ENCODE measurements at regions not wholly inside any gene's neighbourhood (a gene's known extent, or its start where the extent isn't known, plus 50 kb on each side); places are given as distances from the start of the nearest gene placed in this dataset.

DNA sequence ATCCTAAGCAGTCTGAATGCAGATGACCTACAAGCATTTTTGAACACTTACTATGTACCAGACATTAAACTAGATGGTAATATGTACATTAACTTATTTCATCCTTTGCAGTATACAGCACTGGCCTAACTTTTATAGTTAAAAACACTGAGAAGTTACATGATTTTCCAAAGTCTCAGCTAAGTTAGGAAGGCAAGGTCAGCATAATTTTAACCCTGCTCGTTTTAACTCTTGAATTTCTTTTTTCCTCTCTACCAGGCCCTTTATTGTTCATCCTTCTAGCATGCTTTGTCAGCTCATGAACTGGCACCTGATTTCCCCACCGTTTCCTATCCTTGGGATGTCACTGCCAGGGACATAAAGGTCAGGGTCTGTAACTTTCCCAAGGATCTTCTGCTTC lies 76.9 kb upstream of the ZC3H11B start:
- Mint-ChIP-seq H3K4me1 (no peaks in the 10 kb centered on the region), H3K9me3 (no peaks in the 10 kb centered on the region), H3K36me3 (ENCODE audit: low read depth) (no peaks in the 10 kb centered on the region), H3K27ac (no peak overlapping the region), H3K4me3 (no peak overlapping the region), H3K27me3 (no peaks in the 10 kb centered on the region)
- intact Hi-C loops (cut with micrococcal nuclease) = no loop called here
- TF ChIP-seq, protein P1, sequence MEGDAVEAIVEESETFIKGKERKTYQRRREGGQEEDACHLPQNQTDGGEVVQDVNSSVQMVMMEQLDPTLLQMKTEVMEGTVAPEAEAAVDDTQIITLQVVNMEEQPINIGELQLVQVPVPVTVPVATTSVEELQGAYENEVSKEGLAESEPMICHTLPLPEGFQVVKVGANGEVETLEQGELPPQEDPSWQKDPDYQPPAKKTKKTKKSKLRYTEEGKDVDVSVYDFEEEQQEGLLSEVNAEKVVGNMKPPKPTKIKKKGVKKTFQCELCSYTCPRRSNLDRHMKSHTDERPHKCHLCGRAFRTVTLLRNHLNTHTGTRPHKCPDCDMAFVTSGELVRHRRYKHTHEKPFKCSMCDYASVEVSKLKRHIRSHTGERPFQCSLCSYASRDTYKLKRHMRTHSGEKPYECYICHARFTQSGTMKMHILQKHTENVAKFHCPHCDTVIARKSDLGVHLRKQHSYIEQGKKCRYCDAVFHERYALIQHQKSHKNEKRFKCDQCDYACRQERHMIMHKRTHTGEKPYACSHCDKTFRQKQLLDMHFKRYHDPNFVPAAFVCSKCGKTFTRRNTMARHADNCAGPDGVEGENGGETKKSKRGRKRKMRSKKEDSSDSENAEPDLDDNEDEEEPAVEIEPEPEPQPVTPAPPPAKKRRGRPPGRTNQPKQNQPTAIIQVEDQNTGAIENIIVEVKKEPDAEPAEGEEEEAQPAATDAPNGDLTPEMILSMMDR (IDR thresholded peaks at IDR 0.05) = no peak
- POLR2A ChIA-PET = no interaction called here
- ATAC-seq (ENCODE audit: low read depth) = no peak
- CTCF ChIA-PET = no interaction called here
- DNase-seq = no peak

DNA sequence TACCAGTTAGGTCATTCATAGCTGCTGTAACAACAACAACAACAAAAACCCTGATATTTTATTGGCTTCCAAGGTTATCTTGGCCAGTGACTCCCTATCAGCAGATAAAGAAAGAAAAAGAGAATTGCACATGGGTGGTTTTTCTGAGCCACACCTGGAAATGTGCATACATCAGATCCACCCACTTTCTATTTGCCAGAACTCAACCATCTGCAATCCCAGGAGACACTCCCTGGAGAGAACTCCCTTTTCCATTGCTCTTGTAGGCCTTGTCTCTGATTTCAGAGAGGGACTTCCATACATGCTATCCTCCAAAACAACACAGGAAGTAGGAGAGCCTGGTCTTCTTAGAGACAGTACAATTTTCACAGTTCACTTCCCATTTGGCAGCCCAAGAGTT lies 74.9 kb upstream of the ZC3H11B start:
- DNase-seq (no peak), ATAC-seq (ENCODE audit: low read depth) (no peak)
- H3K27ac Mint-ChIP-seq = no peak overlapping the region
- no peak overlapping the region for H3K4me3 Mint-ChIP-seq
- no peaks in the 10 kb centered on the region for H3K36me3 Mint-ChIP-seq (ENCODE audit: low read depth)
- H3K4me1 Mint-ChIP-seq = no peaks in the 10 kb centered on the region
- H3K9me3 Mint-ChIP-seq = no peaks in the 10 kb centered on the region
- no peaks in the 10 kb centered on the region for H3K27me3 Mint-ChIP-seq
- CTCF ChIA-PET = no interaction called here
- POLR2A ChIA-PET = no interaction called here
- intact Hi-C loops (cut with micrococcal nuclease) = no loop called here
- TF ChIP-seq, protein P1 (IDR thresholded peaks at IDR 0.05) = no peak

DNA sequence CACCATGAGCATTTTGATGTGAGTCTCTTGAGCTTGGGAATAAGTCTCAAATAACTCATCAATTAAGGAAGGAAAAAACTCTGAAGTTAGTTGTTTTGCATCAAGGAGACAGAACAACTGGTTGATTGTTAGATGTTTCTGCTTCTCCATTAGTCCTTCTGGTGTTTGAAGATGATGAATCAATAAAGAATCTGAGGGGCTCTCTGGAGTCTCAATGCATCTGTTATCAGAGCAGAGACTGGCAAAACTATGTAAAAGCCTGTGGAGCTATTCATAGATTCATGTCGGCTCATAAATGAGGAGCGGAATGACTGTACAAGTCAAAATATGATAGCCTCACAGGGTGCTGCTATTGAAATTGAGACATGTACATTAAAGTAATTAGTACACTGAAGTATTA lies 73.3 kb upstream of the ZC3H11B start:
- Mint-ChIP-seq H3K27me3 (no peaks in the 10 kb centered on the region), H3K4me3 (no peak overlapping the region), H3K9me3 (no peaks in the 10 kb centered on the region), H3K4me1 (no peaks in the 10 kb centered on the region), H3K36me3 (ENCODE audit: low read depth) (no peaks in the 10 kb centered on the region), H3K27ac (no peak overlapping the region)
- ATAC-seq (ENCODE audit: low read depth) = no peak
- POLR2A ChIA-PET = no interaction called here
- intact Hi-C loops (cut with micrococcal nuclease) = no loop called here
- no peak for DNase-seq
- CTCF ChIA-PET = no interaction called here
- TF ChIP-seq, protein P1 (IDR thresholded peaks at IDR 0.05) = no peak

DNA sequence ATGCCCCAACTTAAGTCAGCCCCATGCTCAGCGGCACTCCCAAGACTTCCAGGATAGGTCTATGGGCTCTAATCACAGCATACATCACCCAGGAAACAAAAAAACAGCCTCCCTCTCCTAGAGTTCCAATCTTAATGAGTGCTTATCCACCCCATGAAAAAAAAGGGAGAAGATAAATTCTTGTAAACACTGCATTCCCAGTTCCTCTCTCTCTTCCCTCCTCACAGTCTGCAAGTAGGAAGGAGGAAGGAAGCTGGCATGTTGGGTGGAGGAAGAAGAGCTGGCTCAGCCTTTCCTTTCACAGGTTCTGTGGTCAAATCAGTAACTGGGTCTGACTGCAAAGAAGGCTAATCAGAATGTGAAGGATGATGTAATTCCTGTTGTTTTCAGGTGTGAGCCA lies 69.9 kb upstream of the ZC3H11B start:
- Mint-ChIP-seq H3K4me1 (no peaks in the 10 kb centered on the region), H3K4me3 (no peak overlapping the region), H3K36me3 (ENCODE audit: low read depth) (no peaks in the 10 kb centered on the region), H3K9me3 (no peaks in the 10 kb centered on the region), H3K27ac (no peak overlapping the region), H3K27me3 (no peaks in the 10 kb centered on the region)
- DNase-seq (no peak), ATAC-seq (ENCODE audit: low read depth) (no peak)
- TF ChIP-seq, protein P1 (IDR thresholded peaks at IDR 0.05) = no peak
- POLR2A ChIA-PET = no interaction called here
- CTCF ChIA-PET = no interaction called here
- intact Hi-C loops (cut with micrococcal nuclease) = no loop called here

DNA sequence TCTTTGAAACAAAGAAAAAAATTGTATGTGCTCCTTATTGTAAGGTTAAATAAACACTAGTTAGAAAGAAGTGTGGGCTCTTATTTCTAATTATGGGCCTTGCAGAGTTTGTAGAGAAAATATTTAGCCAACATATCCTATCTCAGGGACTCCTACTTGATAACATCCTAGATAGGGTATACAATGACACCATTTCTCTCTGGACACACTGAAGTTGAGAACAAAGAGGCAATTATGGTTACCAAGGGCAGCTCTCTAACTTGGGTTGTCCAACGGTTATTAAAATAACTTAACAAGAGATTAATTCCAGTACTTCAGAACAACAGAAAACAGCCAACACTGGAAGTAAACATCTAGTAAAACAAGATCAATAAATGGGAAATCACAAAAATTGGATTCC lies 69.0 kb upstream of the ZC3H11B start:
- POLR2A ChIA-PET = no interaction called here
- Mint-ChIP-seq H3K27me3 (no peaks in the 10 kb centered on the region), H3K27ac (no peak overlapping the region), H3K36me3 (ENCODE audit: low read depth) (no peaks in the 10 kb centered on the region), H3K4me3 (no peak overlapping the region), H3K4me1 (no peaks in the 10 kb centered on the region), H3K9me3 (no peaks in the 10 kb centered on the region)
- DNase-seq (no peak), ATAC-seq (ENCODE audit: low read depth) (no peak)
- intact Hi-C loops (cut with micrococcal nuclease) = no loop called here
- CTCF ChIA-PET = no interaction called here
- TF ChIP-seq, protein P1 (IDR thresholded peaks at IDR 0.05) = no peak
